Fibroblast of lung (primary cell): ENCODE measurements at regions not wholly inside any gene's neighbourhood (a gene's known extent, or its start where the extent isn't known, plus 50 kb on each side); places are given as distances from the start of the nearest gene placed in this dataset.
"Not testable (repeated sequence)": the region's sequence is repeated elsewhere in the genome, so short reads cannot be mapped to it uniquely, and the experiment has no call there.

ENCODE experiments used
- DNase-seq, 2 donors: peaks; one replicate each; pipeline versions ENCODE4 v3.0.0 to v3.0.0-alpha.2; 2010; ENCODE audit warnings: low read depth in 2 of 2
- H2AFZ ChIP-seq: 2 replicates; pipeline ENCODE4 v1.5.1; 2012; ENCODE audit warnings: low read length, control low read depth, inconsistent platforms
- H3K27ac ChIP-seq: 2 replicates; pipeline ENCODE4 v1.5.1; 2011; ENCODE audit warnings: low read length, control low read depth; ENCODE audit not compliant: insufficient read depth
- H3K27me3 ChIP-seq: 2 replicates; pipeline ENCODE4 v1.5.1; 2011; ENCODE audit warnings: mild to moderate bottlenecking, low read length; ENCODE audit not compliant: control insufficient read depth, insufficient read depth
- H3K36me3 ChIP-seq: 2 replicates; pipeline ENCODE4 v1.5.1; 2011; ENCODE audit warnings: low read length; ENCODE audit not compliant: control insufficient read depth, insufficient read depth
- H3K4me1 ChIP-seq: 2 replicates; pipeline ENCODE4 v1.5.1; 2011; ENCODE audit warnings: low read length; ENCODE audit not compliant: control insufficient read depth, insufficient read depth; ENCODE audit errors: extremely low read depth
- H3K4me2 ChIP-seq: 2 replicates; pipeline ENCODE4 v1.5.1; 2011; ENCODE audit warnings: low read length, control low read depth; ENCODE audit not compliant: insufficient read depth; ENCODE audit errors: extremely low read depth
- H3K4me3 ChIP-seq, 4 experiments: fragments of 200-600 bp in 1 of 4; sonication (generic) in 1 of 4; replicated peaks in 1 of 4; 2 replicates each; pipeline ENCODE4 v1.5.1; 2011 to 2016; ENCODE audit warnings: low read length in 4 of 4, low read depth in 3 of 4, mild to moderate bottlenecking in 3 of 4, control low read depth in 2 of 4, inconsistent platforms in 1 of 4, mixed read lengths in 1 of 4; ENCODE audit not compliant: insufficient read depth in 1 of 4; ENCODE audit errors: control extremely low read depth in 1 of 4
- H3K79me2 ChIP-seq: 2 replicates; pipeline ENCODE4 v1.5.1; 2012; ENCODE audit warnings: mild to moderate bottlenecking, low read length, inconsistent platforms; ENCODE audit not compliant: control insufficient read depth, insufficient read depth
- H3K9ac ChIP-seq: 2 replicates; pipeline ENCODE4 v1.5.1; 2011; ENCODE audit warnings: mild to moderate bottlenecking, low read length, control low read depth; ENCODE audit not compliant: insufficient read depth
- H3K9me3 ChIP-seq: 2 replicates; pipeline ENCODE4 v1.5.1; 2012; ENCODE audit warnings: low read depth, low read length; ENCODE audit not compliant: control insufficient read depth, insufficient read depth
- H4K20me1 ChIP-seq: 2 replicates; pipeline ENCODE4 v1.5.1; 2011; ENCODE audit warnings: low read length; ENCODE audit not compliant: control insufficient read depth, insufficient read depth; ENCODE audit errors: extremely low read depth
- EZH2 ChIP-seq: IDR thresholded peaks from 2 replicates; pipeline ENCODE4 v1.5.1; 2012; ENCODE audit warnings: low read length, control low read depth, mild to moderate bottlenecking; ENCODE audit errors: missing control alignments
- TF ChIP-seq, protein P1 (sequence below), 2 donors: IDR thresholded peaks in 1 of 2; conservative IDR thresholded peaks in 1 of 2; 1 replicate in 1 of 2; 2 replicates in 1 of 2; pipeline ENCODE4 v1.5.1; 2011 to 2012; ENCODE audit warnings: low read length in 2 of 2, control low read depth in 1 of 2, inconsistent platforms in 1 of 2, low read depth in 1 of 2, mild to moderate bottlenecking in 1 of 2

DNA sequence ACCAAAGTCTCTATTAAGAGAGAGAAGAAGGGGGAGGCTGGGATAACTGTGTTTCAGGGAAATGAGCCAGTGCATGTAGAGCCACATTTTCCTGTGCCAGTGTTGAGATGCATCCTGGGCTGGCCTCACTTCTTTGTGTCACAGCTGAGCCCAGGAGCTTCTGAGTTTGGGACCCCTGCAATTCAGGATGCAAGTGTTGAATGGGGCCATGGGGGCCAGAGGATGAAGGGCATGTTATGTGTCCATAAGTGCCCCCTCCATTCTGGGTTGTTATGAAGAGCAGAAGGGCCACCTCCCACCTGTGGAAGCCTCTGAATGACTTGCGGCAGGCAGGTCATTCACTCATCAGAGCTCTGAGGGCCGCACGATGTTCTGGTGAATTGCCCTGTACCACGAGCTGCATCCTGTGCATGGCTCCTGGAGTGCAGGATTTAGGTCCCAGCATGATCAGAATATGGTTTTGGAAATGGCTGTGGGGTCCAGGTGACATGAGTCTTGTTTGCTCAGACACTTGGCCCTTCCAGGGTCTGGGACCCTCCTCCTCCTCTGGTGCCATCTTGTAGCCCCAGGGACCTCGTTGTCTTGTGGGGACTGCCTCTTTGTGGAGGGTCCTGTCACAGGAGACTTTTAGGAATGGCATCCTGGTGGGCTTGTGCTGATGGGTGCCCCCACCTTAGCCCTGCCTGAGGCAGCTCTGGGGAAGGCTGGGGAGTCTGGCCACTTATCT lies 115.4 kb upstream of the PITX1 start:
- no peak overlapping the region for H3K9ac ChIP-seq
- TF ChIP-seq, protein P1, sequence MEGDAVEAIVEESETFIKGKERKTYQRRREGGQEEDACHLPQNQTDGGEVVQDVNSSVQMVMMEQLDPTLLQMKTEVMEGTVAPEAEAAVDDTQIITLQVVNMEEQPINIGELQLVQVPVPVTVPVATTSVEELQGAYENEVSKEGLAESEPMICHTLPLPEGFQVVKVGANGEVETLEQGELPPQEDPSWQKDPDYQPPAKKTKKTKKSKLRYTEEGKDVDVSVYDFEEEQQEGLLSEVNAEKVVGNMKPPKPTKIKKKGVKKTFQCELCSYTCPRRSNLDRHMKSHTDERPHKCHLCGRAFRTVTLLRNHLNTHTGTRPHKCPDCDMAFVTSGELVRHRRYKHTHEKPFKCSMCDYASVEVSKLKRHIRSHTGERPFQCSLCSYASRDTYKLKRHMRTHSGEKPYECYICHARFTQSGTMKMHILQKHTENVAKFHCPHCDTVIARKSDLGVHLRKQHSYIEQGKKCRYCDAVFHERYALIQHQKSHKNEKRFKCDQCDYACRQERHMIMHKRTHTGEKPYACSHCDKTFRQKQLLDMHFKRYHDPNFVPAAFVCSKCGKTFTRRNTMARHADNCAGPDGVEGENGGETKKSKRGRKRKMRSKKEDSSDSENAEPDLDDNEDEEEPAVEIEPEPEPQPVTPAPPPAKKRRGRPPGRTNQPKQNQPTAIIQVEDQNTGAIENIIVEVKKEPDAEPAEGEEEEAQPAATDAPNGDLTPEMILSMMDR (conservative IDR thresholded peaks at IDR 0.05 in 1 of 2, IDR thresholded peaks at IDR 0.05 in 1 of 2; ENCODE audit: low read depth in 1 of 2, low read length in 2 of 2): no peak
- no peak for TF ChIP-seq EZH2
- H3K9me3 ChIP-seq: no peaks in the 10 kb centered on the region
- H3K27ac ChIP-seq: no peak overlapping the region
- H3K36me3 ChIP-seq: no peaks in the 10 kb centered on the region
- no peaks in the 10 kb centered on the region for H3K4me1 ChIP-seq
- no peak overlapping the region for H3K4me2 ChIP-seq
- H3K4me3 ChIP-seq: no peak overlapping the region
- H4K20me1 ChIP-seq: no peaks in the 10 kb centered on the region
- no peaks in the 10 kb centered on the region for H3K79me2 ChIP-seq
- H3K27me3 ChIP-seq: peaks cover 4% of the 10 kb centered on the region
- no peak overlapping the region for H2AFZ ChIP-seq
- DNase-seq: no peak

DNA sequence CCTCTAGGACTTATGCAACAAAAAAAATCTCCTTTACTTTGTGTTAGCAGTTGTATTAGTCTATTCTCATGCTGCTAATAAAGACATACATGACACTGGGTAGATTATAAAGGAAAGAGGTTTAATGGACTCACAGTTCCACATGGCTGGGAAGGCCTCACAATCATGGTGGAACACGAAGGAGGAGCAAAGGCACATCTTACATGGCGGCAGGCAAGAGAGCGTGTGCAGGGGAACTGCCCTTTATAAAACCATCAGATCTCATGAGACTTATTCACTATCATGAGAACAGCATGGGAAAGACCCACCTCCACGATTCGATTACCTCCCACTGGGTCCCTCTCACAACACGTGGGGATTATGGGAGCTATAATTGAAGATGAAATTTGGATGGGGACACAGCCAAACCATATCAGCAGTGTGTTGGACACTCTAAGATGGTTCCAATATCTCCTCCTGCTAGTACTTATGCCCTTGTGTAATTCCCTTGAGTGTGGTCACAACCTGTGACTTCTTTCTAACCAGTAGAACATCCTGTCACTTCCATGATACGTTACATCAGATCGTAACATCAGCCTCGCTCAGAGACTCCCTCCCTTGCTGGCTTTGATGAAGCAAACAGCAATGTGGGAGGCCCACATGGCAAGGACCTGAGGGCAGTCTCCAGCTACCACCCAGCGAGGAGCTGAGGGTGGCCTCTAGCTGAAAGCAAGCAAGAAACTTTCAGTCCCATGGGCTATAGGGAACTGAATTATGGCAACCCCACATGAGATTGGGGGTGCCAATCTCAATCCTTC lies 113.5 kb upstream of the PITX1 start:
- Histone ChIP-seq H4K20me1 (no peaks in the 10 kb centered on the region), H3K9me3 (no peaks in the 10 kb centered on the region), H3K4me3 (no peak overlapping the region), H2AFZ (no peak overlapping the region), H3K36me3 (no peaks in the 10 kb centered on the region), H3K79me2 (no peaks in the 10 kb centered on the region), H3K4me2 (no peak overlapping the region), H3K9ac (no peak overlapping the region), H3K27ac (no peak overlapping the region), H3K4me1 (no peaks in the 10 kb centered on the region), H3K27me3 (no peaks in the 10 kb centered on the region)
- DNase-seq: no peak
- TF ChIP-seq EZH2: no peak
- TF ChIP-seq, protein P1 (conservative IDR thresholded peaks at IDR 0.05 in 1 of 2, IDR thresholded peaks at IDR 0.05 in 1 of 2; ENCODE audit: low read depth in 1 of 2, low read length in 2 of 2): no peak

DNA sequence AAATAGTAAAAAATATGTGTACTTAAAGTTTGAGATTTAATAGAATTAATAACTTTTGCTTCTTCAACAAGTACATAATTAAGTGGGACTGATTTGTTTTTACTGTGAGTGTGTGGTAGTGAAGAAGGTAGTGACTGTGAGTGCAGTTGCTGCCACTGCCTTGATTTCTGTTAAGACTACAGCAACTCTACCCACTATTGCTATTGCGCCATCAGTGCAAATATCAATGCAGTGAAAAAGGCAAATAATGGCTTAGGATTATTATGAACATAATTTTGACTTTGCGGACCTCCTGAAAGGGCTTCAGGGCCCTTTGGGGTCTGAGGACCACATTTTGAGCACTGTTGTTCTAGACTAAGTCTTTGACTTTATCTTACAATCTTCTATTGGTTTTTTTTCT lies 112.0 kb upstream of the PITX1 start:
- H4K20me1 ChIP-seq: no peaks in the 10 kb centered on the region
- H3K4me2 ChIP-seq: no peak overlapping the region
- no peak overlapping the region for H3K9ac ChIP-seq
- TF ChIP-seq, protein P1 (conservative IDR thresholded peaks at IDR 0.05 in 1 of 2, IDR thresholded peaks at IDR 0.05 in 1 of 2; ENCODE audit: low read depth in 1 of 2, low read length in 2 of 2): no peak
- TF ChIP-seq EZH2: no peak
- H3K4me3 ChIP-seq: no peak overlapping the region
- no peaks in the 10 kb centered on the region for H3K79me2 ChIP-seq
- H3K36me3 ChIP-seq: no peaks in the 10 kb centered on the region
- H2AFZ ChIP-seq: no peak overlapping the region
- peaks cover 1% of the 10 kb centered on the region for H3K4me1 ChIP-seq
- no peak overlapping the region for H3K27ac ChIP-seq
- H3K9me3 ChIP-seq: no peaks in the 10 kb centered on the region
- H3K27me3 ChIP-seq: no peaks in the 10 kb centered on the region
- DNase-seq: no peak

DNA sequence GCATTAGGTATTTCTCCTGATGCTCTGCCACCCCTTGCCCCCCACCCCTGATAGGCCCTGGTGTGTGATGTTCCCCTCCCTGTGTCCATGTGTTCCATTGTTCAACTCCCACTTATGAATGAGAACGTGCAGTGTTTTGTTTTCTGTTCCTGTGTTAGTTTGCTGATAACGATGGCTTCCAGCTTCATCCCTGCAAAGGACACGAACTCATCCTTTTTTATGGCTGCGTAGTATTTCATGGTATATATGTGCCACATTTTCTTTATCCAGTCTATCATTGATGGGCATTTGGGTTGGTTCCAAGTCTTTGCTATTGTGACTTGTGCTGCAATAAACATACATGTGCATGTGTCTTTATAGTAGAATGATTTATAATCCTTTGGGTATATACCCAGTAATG lies 109.7 kb upstream of the PITX1 start:
- H3K27me3 ChIP-seq: not testable (repeated sequence)

More for the DNA sequence above, 109.7 kb upstream of the PITX1 start:
- H3K4me3 ChIP-seq, DNase-seq, H3K27ac ChIP-seq, H3K9me3 ChIP-seq, H4K20me1 ChIP-seq, H3K36me3 ChIP-seq, H3K4me2 ChIP-seq, H3K79me2 ChIP-seq, H3K9ac ChIP-seq, H2AFZ ChIP-seq: not testable (repeated sequence)
- H3K4me1 ChIP-seq: peaks cover 21% of the 10 kb centered on the region
